HCT116 (cell line): ENCODE measurements at regions not wholly inside any gene's neighbourhood (a gene's known extent, or its start where the extent isn't known, plus 50 kb on each side); places are given as distances from the start of the nearest gene placed in this dataset.

Source experiments
- ATAC-seq: fragments of 200-7000 bp; cut with Tn5 transposase; 2 replicates; pipeline ENCODE4 v1.9.1; 2020; ENCODE audit warnings: mild to moderate bottlenecking, moderate library complexity
- BruUV-seq: library from RNA; stranded (reverse); fragments of 400-500 nt; replicated peaks from 2 replicates; lab custom pipeline; 2021; lab: Mats Ljungman, UMichigan
- CTCF ChIA-PET: fragments of 300-600 bp; sonication (Branson Sonifier 250); formaldehyde crosslinking; loops from one replicate; lab custom pipeline; 2021; ENCODE audit warnings: antibody characterized with exemption; lab: Charles Lee
- POLR2A ChIA-PET: fragments of 300-600, 350-600 bp; sonication (Branson Sonifier 250); formaldehyde crosslinking; loops from one replicate; lab custom pipeline; 2021; ENCODE audit warnings: antibody characterized with exemption; lab: Charles Lee
- RAD21 ChIA-PET, 2 experiments: fragments of 300-600 bp; sonication (Branson Sonifier 250); formaldehyde crosslinking; loops; one replicate each; lab custom pipeline; 2023; ENCODE audit warnings: low total read pairs in 2 of 2; ENCODE audit not compliant: uncharacterized antibody in 2 of 2, unreplicated experiment in 2 of 2, low non-redundant PET in 1 of 2; lab: Charles Lee
- DNase-seq: peaks from one replicate; pipeline ENCODE4 v3.0.0-alpha.2; 2010; ENCODE audit warnings: low read depth, low spot score
- H2AFZ ChIP-seq: fragments of 200-600 bp; shearing (Covaris generic), sonication (generic); 2 replicates; pipeline ENCODE4 v1.6.1; 2017; ENCODE audit warnings: low read depth, mixed run types, mixed read lengths, antibody characterized with exemption, low read length; ENCODE audit not compliant: poor library complexity, severe bottlenecking
- H3K27ac ChIP-seq: 2 replicates; pipeline ENCODE4 v1.5.1; 2012; ENCODE audit warnings: low read depth, low read length
- H3K27me3 ChIP-seq: fragments of 200-600 bp; sonication (generic); 2 replicates; pipeline ENCODE4 v1.6.1; 2016; ENCODE audit warnings: mixed run types, low read length, mixed read lengths; ENCODE audit not compliant: insufficient read depth
- H3K36me3 ChIP-seq, 2 experiments: fragments of 200-500 bp in 1 of 2; fragments of 200-600 bp in 1 of 2; sonication (Bioruptor generic) in 1 of 2; sonication (generic) in 1 of 2; 2 replicates each; pipeline versions ENCODE4 v1.5.1 to v1.6.1; 2014 to 2016; ENCODE audit warnings: low read length in 2 of 2, inconsistent platforms in 1 of 2, mixed read lengths in 1 of 2, mixed run types in 1 of 2; ENCODE audit not compliant: insufficient read depth in 2 of 2, control insufficient read depth in 1 of 2
- H3K4me1 ChIP-seq, 2 experiments: fragments of 200-600 bp in 1 of 2; sonication (generic) in 1 of 2; 2 replicates each; pipeline versions ENCODE4 v1.5.1 to v1.6.1; 2012 to 2017; ENCODE audit warnings: low read length in 2 of 2, inconsistent platforms in 1 of 2, mild to moderate bottlenecking in 1 of 2, mixed read lengths in 1 of 2, mixed run types in 1 of 2, moderate library complexity in 1 of 2; ENCODE audit not compliant: insufficient read depth in 2 of 2, control insufficient read depth in 1 of 2
- H3K4me2 ChIP-seq: fragments of 200-600 bp; sonication (generic); 2 replicates; pipeline ENCODE4 v1.6.1; 2017; ENCODE audit warnings: mixed run types, low read length, mixed read lengths
- H3K4me3 ChIP-seq, 2 experiments: fragments of 200-600 bp in 1 of 2; sonication (generic) in 1 of 2; replicated peaks in 1 of 2; 2 replicates each; pipeline ENCODE4 v1.5.1; 2011 to 2016; ENCODE audit warnings: low read length in 2 of 2, control low read depth in 1 of 2, low read depth in 1 of 2, mild to moderate bottlenecking in 1 of 2, mixed read lengths in 1 of 2, mixed run types in 1 of 2
- H3K79me2 ChIP-seq: fragments of 200-600 bp; sonication (generic); 2 replicates; pipeline ENCODE4 v1.6.1; 2017; ENCODE audit warnings: mild to moderate bottlenecking, mixed run types, low read length, moderate library complexity, mixed read lengths; ENCODE audit not compliant: insufficient read depth
- H3K9ac ChIP-seq: fragments of 200-600 bp; sonication (generic); 2 replicates; pipeline ENCODE4 v1.6.1; 2016; ENCODE audit warnings: low read length, mixed read lengths
- H3K9me2 ChIP-seq: fragments of 200-600 bp; sonication (generic), shearing (Covaris generic); 2 replicates; pipeline ENCODE4 v1.6.1; 2017; ENCODE audit warnings: mixed run types, mild to moderate bottlenecking, moderate library complexity; ENCODE audit not compliant: insufficient read depth
- H3K9me3 ChIP-seq, 2 experiments: fragments of 200-500 bp in 1 of 2; fragments of 200-600 bp in 1 of 2; sonication (Bioruptor generic) in 1 of 2; sonication (generic) in 1 of 2; 2 replicates each; pipeline ENCODE4 v1.6.1; 2014 to 2017; ENCODE audit warnings: low read length in 2 of 2, mixed read lengths in 2 of 2, inconsistent platforms in 1 of 2, low read depth in 1 of 2, mild to moderate bottlenecking in 1 of 2, mixed run types in 1 of 2, moderate library complexity in 1 of 2; ENCODE audit not compliant: control insufficient read depth in 1 of 2, insufficient read depth in 1 of 2
- H4K20me1 ChIP-seq: fragments of 200-600 bp; sonication (generic), shearing (Covaris generic); 2 replicates; pipeline ENCODE4 v1.6.1; 2017; ENCODE audit warnings: mixed run types, mild to moderate bottlenecking, moderate library complexity; ENCODE audit not compliant: insufficient read depth
- CEBPB ChIP-seq: IDR thresholded peaks from 2 replicates; pipeline ENCODE4 v1.6.1; 2012; ENCODE audit warnings: low read depth
- CTCF ChIP-seq, 3 experiments: fragments of 200-600 bp in 1 of 3; sonication (generic) in 1 of 3; IDR thresholded peaks in 2 of 3; conservative IDR thresholded peaks in 1 of 3; 2 replicates each; pipeline ENCODE4 v1.5.1; 2012 to 2017; ENCODE audit warnings: low read depth in 2 of 3, low read length in 2 of 3, antibody characterized with exemption in 1 of 3, borderline replicate concordance in 1 of 3, control low read depth in 1 of 3, mild to moderate bottlenecking in 1 of 3, mixed read lengths in 1 of 3, mixed run types in 1 of 3, moderate library complexity in 1 of 3; ENCODE audit not compliant: insufficient read depth in 1 of 3
- EGR1 ChIP-seq: IDR thresholded peaks from 2 replicates; pipeline ENCODE4 v1.6.1; 2012; ENCODE audit warnings: low read depth
- EZH2phosphoT487 ChIP-seq: fragments of 200-600 bp; IDR thresholded peaks from 2 replicates; pipeline ENCODE4 v1.6.1; 2018; ENCODE audit warnings: antibody characterized with exemption, borderline replicate concordance
- FOSL1 ChIP-seq: IDR thresholded peaks from 2 replicates; pipeline ENCODE4 v1.6.1; 2012; ENCODE audit warnings: low read depth
- JUND ChIP-seq: IDR thresholded peaks from 2 replicates; pipeline ENCODE4 v1.6.1; 2012
- POLR2A ChIP-seq: IDR thresholded peaks from 2 replicates; pipeline ENCODE4 v1.7.0; 2011; ENCODE audit warnings: borderline replicate concordance; ENCODE audit not compliant: insufficient read depth, insufficient read length; ENCODE audit errors: extremely low read depth
- RAD21 ChIP-seq: IDR thresholded peaks from 2 replicates; pipeline ENCODE4 v1.6.1; 2012; ENCODE audit warnings: low read depth, mild to moderate bottlenecking
- REST ChIP-seq: IDR thresholded peaks from 2 replicates; pipeline ENCODE4 v1.6.1; 2012; ENCODE audit warnings: low read depth
- SIN3A ChIP-seq: IDR thresholded peaks from 2 replicates; pipeline ENCODE4 v1.6.1; 2012; ENCODE audit warnings: low read depth
- SP1 ChIP-seq: IDR thresholded peaks from 2 replicates; pipeline ENCODE4 v1.6.1; 2012; ENCODE audit warnings: low read depth
- TCF7L2 ChIP-seq: IDR thresholded peaks from 2 replicates; pipeline ENCODE4 v1.7.0; 2011; ENCODE audit warnings: borderline replicate concordance, inconsistent platforms; ENCODE audit not compliant: insufficient read depth, insufficient read length; ENCODE audit errors: extremely low read depth
- YY1 ChIP-seq: IDR thresholded peaks from 2 replicates; pipeline ENCODE4 v1.6.1; 2011; ENCODE audit warnings: low read length, low read depth, moderate library complexity, mild to moderate bottlenecking; ENCODE audit not compliant: insufficient replicate concordance; ENCODE audit errors: extremely low read depth
- ZBTB33 ChIP-seq: IDR thresholded peaks from 2 replicates; pipeline ENCODE4 v1.6.1; 2011; ENCODE audit warnings: mild to moderate bottlenecking, low read length, moderate library complexity; ENCODE audit not compliant: insufficient replicate concordance; ENCODE audit errors: extremely low read depth
- ZFX ChIP-seq: fragments of 450-650 bp; IDR thresholded peaks from 2 replicates; pipeline ENCODE4 v1.6.1; 2017
- intact Hi-C: fragments of 100-400 bp; cut with micrococcal nuclease; formaldehyde crosslinking; loops from 2 replicates; pipeline ENCODE4 v1.10.0; 2022
- TF ChIP-seq, protein P1 (sequence below): IDR thresholded peaks from 2 replicates; pipeline ENCODE4 v1.6.1; 2012

DNA sequence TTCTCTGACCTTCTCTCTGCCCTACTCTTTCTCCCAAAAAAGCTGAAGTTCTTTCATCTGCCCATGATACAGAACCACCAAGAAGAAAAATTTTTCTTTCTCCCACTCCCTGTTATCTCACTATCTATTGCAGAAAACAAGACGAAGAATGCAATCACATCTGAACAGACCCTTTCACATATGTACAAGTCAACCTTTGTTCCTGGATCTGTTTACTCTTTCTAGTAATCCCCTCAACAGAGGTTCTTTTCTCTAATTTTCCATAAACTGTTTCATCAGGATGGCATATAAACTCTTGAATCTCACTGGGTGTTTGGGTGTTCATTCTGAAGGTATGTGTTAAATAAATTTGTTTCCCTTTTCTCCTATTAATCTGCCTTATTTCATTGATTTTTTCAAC is 1262.7 kb upstream of the NRXN1 start (continued):
- TF ChIP-seq ZBTB33 (no peak), EGR1 (no peak), CTCF (IDR thresholded peaks at IDR 0.05 in 2 of 3, conservative IDR thresholded peaks at IDR 0.05 in 1 of 3; ENCODE audit: borderline replicate concordance in 1 of 3, insufficient read depth in 1 of 3, low read depth in 2 of 3, low read length in 2 of 3) (no peak), FOSL1 (no peak), TCF7L2 (no peak), SP1 (no peak), POLR2A (no peak)

GRCh38 chr2:52292801-52293200 is 1260.9 kb upstream of the NRXN1 start:
- Histone ChIP-seq H3K27me3 (no peaks in the 10 kb centered on the region), H3K4me3 (no peak overlapping the region), H3K9me2 (no peaks in the 10 kb centered on the region), H3K36me3 (no peaks in the 10 kb centered on the region), H3K4me2 (no peak overlapping the region), H3K79me2 (no peaks in the 10 kb centered on the region), H3K9me3 (no peaks in the 10 kb centered on the region), H4K20me1 (no peaks in the 10 kb centered on the region), H3K9ac (no peak overlapping the region), H3K27ac (no peak overlapping the region), H3K4me1 (no peaks in the 10 kb centered on the region), H2AFZ (no peak overlapping the region)
- CTCF ChIA-PET, result no interaction called here
- DNase-seq (no peak), ATAC-seq (no peak)
- POLR2A ChIA-PET, result no interaction called here
- intact Hi-C loops, result no loop called here
- RAD21 ChIA-PET, result no interaction called here
- no TSS peak for BruUV-seq
- TF ChIP-seq, protein P1, sequence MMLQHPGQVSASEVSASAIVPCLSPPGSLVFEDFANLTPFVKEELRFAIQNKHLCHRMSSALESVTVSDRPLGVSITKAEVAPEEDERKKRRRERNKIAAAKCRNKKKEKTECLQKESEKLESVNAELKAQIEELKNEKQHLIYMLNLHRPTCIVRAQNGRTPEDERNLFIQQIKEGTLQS, result no peak
- no peak for TF ChIP-seq REST
- no peak for TF ChIP-seq ZFX
- no peak for TF ChIP-seq RAD21
- no peak for TF ChIP-seq JUND
- TF ChIP-seq SIN3A, result no peak
- no peak for TF ChIP-seq YY1
- TF ChIP-seq EZH2phosphoT487, result no peak
- no peak for TF ChIP-seq CEBPB
- no peak for TF ChIP-seq SP1
